ENCODE measurements at regions not wholly inside any gene's neighbourhood (a gene's known extent, or its start where the extent isn't known, plus 50 kb on each side); places are given as distances from the start of the nearest gene placed in this dataset.

DNA sequence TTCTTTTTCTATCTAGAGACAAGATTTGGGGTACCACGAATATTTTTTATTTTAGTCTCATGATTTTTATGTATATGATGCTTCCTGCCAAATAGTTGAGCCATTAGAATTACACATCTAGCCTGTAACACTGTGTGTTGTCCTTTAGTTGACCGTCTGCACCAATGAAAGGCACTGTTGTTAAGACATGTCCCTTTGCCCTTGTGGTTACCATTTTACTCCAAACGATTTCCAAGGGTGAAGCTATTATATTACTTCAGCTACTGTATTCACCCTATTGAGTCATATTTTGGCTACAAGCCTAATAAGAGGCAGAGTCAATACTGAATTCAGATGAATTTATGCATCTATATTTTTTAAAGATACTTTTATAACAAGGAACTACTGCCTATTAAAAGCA is 207.6 kb downstream of the CETN3 start:
- Histone ChIP-seq H3K9ac (ENCODE audit: low read depth, low read length) (no peak overlapping the region), H3K36me3 (ENCODE audit: control insufficient read depth, insufficient read depth, low read length) (no peaks in the 10 kb centered on the region), H3K9me3 (ENCODE audit: control insufficient read depth, insufficient read depth, low read length) (no peaks in the 10 kb centered on the region; the same call in 1 of the 2 replicates), H4K20me1 (ENCODE audit: insufficient read depth, low read length) (no peaks in the 10 kb centered on the region), H4K91ac (ENCODE audit: insufficient read depth, low read depth, low read length) (no peak overlapping the region), H3K18ac (ENCODE audit: low read depth, low read length) (no peak overlapping the region), H3K27ac (ENCODE audit: insufficient read depth, low read length) (no peak overlapping the region), H4K5ac (ENCODE audit: low read depth, low read length) (no peak overlapping the region), H3K4me2 (ENCODE audit: low read depth, low read length) (no peak overlapping the region), H3K79me1 (ENCODE audit: low read depth in 1 of 2, low read length in 2 of 2) (no peaks in the 10 kb centered on the region), H3K9me1 (ENCODE audit: insufficient read depth, low read length) (no peaks in the 10 kb centered on the region), H2AK5ac (ENCODE audit: low read depth, low read length) (no peak overlapping the region), H3K27me3 (ENCODE audit: control insufficient read depth, insufficient read depth, low read length) (no peaks in the 10 kb centered on the region), H2AK9ac (replicated peaks; ENCODE audit: low read depth, low read length, poor library complexity) (no peak overlapping the region), H2BK5ac (ENCODE audit: low read depth, low read length, poor library complexity, severe bottlenecking) (no peak overlapping the region), H2AFZ (replicated peaks; ENCODE audit: low read length, poor library complexity) (no peak overlapping the region), H3K4me1 (ENCODE audit: control insufficient read depth, insufficient read depth, low read length) (no peaks in the 10 kb centered on the region), H4K8ac (ENCODE audit: low read depth in 2 of 2, low read length in 2 of 2) (no peak overlapping the region), H3K14ac (replicated peaks; ENCODE audit: low read depth, low read length) (no peak overlapping the region), H2BK15ac (ENCODE audit: low read depth, low read length) (no peak overlapping the region), H3K23ac (ENCODE audit: low read depth, low read length) (no peak overlapping the region), H3K56ac (ENCODE audit: extremely low read depth, insufficient read depth, low read length) (no peak overlapping the region), H2BK120ac (ENCODE audit: low read depth, low read length) (no peak overlapping the region), H3K4me3 (ENCODE audit: insufficient read depth, low read depth, low read length) (no peak overlapping the region), H3K4ac (ENCODE audit: low read depth, low read length) (no peak overlapping the region), H2BK20ac (ENCODE audit: low read depth, low read length) (no peak overlapping the region)
- no CpG with 5 or more reads among the region's 3 CpGs for WGBS, 2 experiments (ENCODE audit: extremely low coverage in 2 of 2, insufficient read length in 1 of 2)
- intact Hi-C loops (cut with micrococcal nuclease) (no loop called here), in situ Hi-C loops (cut with MboI; ENCODE audit: low sequenced_read_pairs) (no loop called here), dilution Hi-C loops (cut with HindIII; ENCODE audit: low sequenced_read_pairs, unreplicated experiment) (no loop called here)
- no TSS peak for BruUV-seq (replicated peaks)
- ATAC-seq (ENCODE audit: low read depth) (no peak), DNase-seq (no peak)
- ChIA-PET POLR2A (ENCODE audit: unreplicated experiment) (no interaction called here), CTCF (no interaction called here)
- TF ChIP-seq NFE2L2 (IDR thresholded peaks at IDR 0.05; ENCODE audit: low read depth, low read length) (no peak), RCOR1 (IDR thresholded peaks at IDR 0.05; ENCODE audit: insufficient replicate concordance, low read length) (no peak), CHD1 (IDR thresholded peaks at IDR 0.05; ENCODE audit: low read depth, low read length) (no peak)
